Keratinocyte (primary cell): ENCODE measurements at regions not wholly inside any gene's neighbourhood (a gene's known extent, or its start where the extent isn't known, plus 50 kb on each side); places are given as distances from the start of the nearest gene placed in this dataset.

Source experiments
- DNase-seq: peaks from one replicate; pipeline ENCODE4 v3.0.0-alpha.2; 2011; ENCODE audit warnings: low read depth, missing footprints, low spot score
- FAIRE-seq: peaks from 2 replicates; lab custom pipeline; 2011; peaks lifted over from hg19 to GRCh38; lab: Jason Lieb, UNC
- H2AFZ ChIP-seq: 2 replicates; pipeline ENCODE4 v1.6.0; 2012; ENCODE audit warnings: low read length, control low read depth, inconsistent platforms; ENCODE audit not compliant: control insufficient read depth
- H3K27ac ChIP-seq: 2 replicates; pipeline ENCODE4 v1.5.1; 2011; ENCODE audit warnings: low read length; ENCODE audit not compliant: control insufficient read depth, insufficient read depth
- H3K27me3 ChIP-seq: 3 replicates; pipeline ENCODE4 v1.6.0; 2011; ENCODE audit warnings: low read length; ENCODE audit not compliant: control insufficient read depth, insufficient read depth; ENCODE audit errors: extremely low read depth
- H3K36me3 ChIP-seq, 2 experiments: 2 replicates in 1 of 2; 3 replicates in 1 of 2; pipeline ENCODE4 v1.5.1; 2011; ENCODE audit warnings: low read length in 2 of 2, mild to moderate bottlenecking in 1 of 2; ENCODE audit not compliant: control insufficient read depth in 2 of 2, insufficient read depth in 2 of 2; ENCODE audit errors: extremely low read depth in 1 of 2
- H3K4me1 ChIP-seq: 3 replicates; pipeline ENCODE4 v1.5.1; 2011; ENCODE audit warnings: low read length; ENCODE audit not compliant: control insufficient read depth, insufficient read depth; ENCODE audit errors: extremely low read depth
- H3K4me2 ChIP-seq: 3 replicates; pipeline ENCODE4 v1.6.0; 2011; ENCODE audit warnings: low read depth, low read length; ENCODE audit not compliant: control insufficient read depth, insufficient read depth; ENCODE audit errors: extremely low read depth
- H3K4me3 ChIP-seq, 3 experiments: fragments of 200-600 bp in 1 of 3; sonication (generic) in 1 of 3; 2 replicates in 2 of 3; 3 replicates in 1 of 3; pipeline ENCODE4 v1.5.1; 2011 to 2016; ENCODE audit warnings: low read length in 3 of 3, mild to moderate bottlenecking in 3 of 3, control low read depth in 2 of 3, inconsistent platforms in 1 of 3, low read depth in 1 of 3, mixed read lengths in 1 of 3, mixed run types in 1 of 3, moderate library complexity in 1 of 3; ENCODE audit not compliant: control insufficient read depth in 2 of 3, insufficient read depth in 2 of 3; ENCODE audit errors: extremely low read depth in 1 of 3
- H3K79me2 ChIP-seq: 2 replicates; pipeline ENCODE4 v1.6.0; 2012; ENCODE audit warnings: low read length; ENCODE audit not compliant: control insufficient read depth, insufficient read depth
- H3K9ac ChIP-seq: 3 replicates; pipeline ENCODE4 v1.6.0; 2011; ENCODE audit warnings: low read length; ENCODE audit not compliant: control insufficient read depth, insufficient read depth; ENCODE audit errors: extremely low read depth
- H3K9me1 ChIP-seq: 3 replicates; pipeline ENCODE4 v1.6.0; 2011; ENCODE audit warnings: low read length; ENCODE audit not compliant: control insufficient read depth, insufficient read depth; ENCODE audit errors: extremely low read depth
- H3K9me3 ChIP-seq: 2 replicates; pipeline ENCODE4 v1.5.1; 2012; ENCODE audit warnings: low read depth, low read length; ENCODE audit not compliant: control insufficient read depth
- H4K20me1 ChIP-seq: 3 replicates; pipeline ENCODE4 v1.6.0; 2011; ENCODE audit warnings: low read length; ENCODE audit not compliant: control insufficient read depth, insufficient read depth; ENCODE audit errors: extremely low read depth
- CTCF ChIP-seq, 3 experiments: IDR thresholded peaks in 1 of 3; conservative IDR thresholded peaks in 1 of 3; optimal IDR thresholded peaks in 1 of 3; 2 replicates in 2 of 3; 3 replicates in 1 of 3; pipeline versions ENCODE3 to v1.5.1; 2011; ENCODE audit warnings: low read length in 3 of 3, mild to moderate bottlenecking in 3 of 3, moderate library complexity in 2 of 3, control low read depth in 1 of 3, inconsistent platforms in 1 of 3; ENCODE audit not compliant: insufficient read depth in 2 of 3; ENCODE audit errors: extremely low read depth in 1 of 3
- EZH2 ChIP-seq: IDR thresholded peaks from one replicate; pipeline ENCODE4 v1.6.1; 2012; ENCODE audit warnings: inconsistent platforms, mild to moderate bottlenecking, low read length, moderate library complexity
- dilution Hi-C: fragments of 300-500 bp; cut with MboI; formaldehyde crosslinking; loops from one replicate; pipeline ENCODE4 v1.7.0; 2020; ENCODE audit warnings: low sequenced_read_pairs; ENCODE audit not compliant: extremely low pct_ligation_motif_present

GRCh38 chr2:220904015-220904414 is 668.1 kb downstream of the EPHA4 start:
- no peak overlapping the region for H3K4me3 ChIP-seq
- no peak overlapping the region for H3K4me2 ChIP-seq
- no peaks in the 10 kb centered on the region for H4K20me1 ChIP-seq
- H3K4me1 ChIP-seq: no peaks in the 10 kb centered on the region
- no peaks in the 10 kb centered on the region for H3K79me2 ChIP-seq
- no peak overlapping the region for H3K27ac ChIP-seq
- no peak overlapping the region for H2AFZ ChIP-seq
- FAIRE-seq (no peak), DNase-seq (no peak)
- no peaks in the 10 kb centered on the region for H3K9me3 ChIP-seq
- no peak overlapping the region for H3K9ac ChIP-seq
- H3K27me3 ChIP-seq: no peaks in the 10 kb centered on the region
- no peak for TF ChIP-seq EZH2
- no peaks in the 10 kb centered on the region for H3K36me3 ChIP-seq
- dilution Hi-C loops: no loop called here
- H3K9me1 ChIP-seq: no peaks in the 10 kb centered on the region

GRCh38 chr2:220913384-220913783 is 658.7 kb downstream of the EPHA4 start:
- no peak overlapping the region for H3K4me3 ChIP-seq
- H3K4me2 ChIP-seq: no peak overlapping the region
- H3K9ac ChIP-seq: no peak overlapping the region
- no peak overlapping the region for H2AFZ ChIP-seq
- H3K9me1 ChIP-seq: no peaks in the 10 kb centered on the region
- no peaks in the 10 kb centered on the region for H3K36me3 ChIP-seq
- no peaks in the 10 kb centered on the region for H3K9me3 ChIP-seq
- no peaks in the 10 kb centered on the region for H3K27me3 ChIP-seq
- DNase-seq (no peak), FAIRE-seq (no peak)
- no peak for TF ChIP-seq EZH2
- no peak for TF ChIP-seq CTCF (optimal IDR thresholded peaks at IDR 0.05 in 1 of 3, IDR thresholded peaks at IDR 0.05 in 1 of 3, conservative IDR thresholded peaks at IDR 0.05 in 1 of 3; ENCODE audit: extremely low read depth in 1 of 3, insufficient read depth in 2 of 3, low read length in 3 of 3)
- peaks cover 5% of the 10 kb centered on the region for H3K4me1 ChIP-seq
- H3K79me2 ChIP-seq: no peaks in the 10 kb centered on the region
- dilution Hi-C loops: no loop called here
- H4K20me1 ChIP-seq: no peaks in the 10 kb centered on the region
- H3K27ac ChIP-seq: no peak overlapping the region

- Histone ChIP-seq H3K9ac (no peak overlapping the region), H3K36me3 (no peaks in the 10 kb centered on the region), H2AFZ (peak overlapping the region; percentile 61), H3K4me3 (no peak overlapping the region), H3K27ac (no peak overlapping the region), H3K4me2 (no peak overlapping the region), H4K20me1 (no peaks in the 10 kb centered on the region), H3K9me1 (no peaks in the 10 kb centered on the region), H3K27me3 (no peaks in the 10 kb centered on the region), H3K79me2 (no peaks in the 10 kb centered on the region), H3K4me1 (peaks cover 5% of the 10 kb centered on the region), H3K9me3 (no peaks in the 10 kb centered on the region)
- no peak for DNase-seq
- dilution Hi-C loops: no loop called here
- peak; percentile 39 for FAIRE-seq
- TF ChIP-seq CTCF (optimal IDR thresholded peaks at IDR 0.05 in 1 of 3, IDR thresholded peaks at IDR 0.05 in 1 of 3, conservative IDR thresholded peaks at IDR 0.05 in 1 of 3; ENCODE audit: extremely low read depth in 1 of 3, insufficient read depth in 2 of 3, low read length in 3 of 3): no peak
- no peak for TF ChIP-seq EZH2
Measured at GRCh38 chr2:220915092-220915623, 656.9 kb downstream of the EPHA4 start.
